Naive thymus-derived CD4-positive, alpha-beta T cell (primary cell): ENCODE measurements at regions not wholly inside any gene's neighbourhood (a gene's known extent, or its start where the extent isn't known, plus 50 kb on each side); places are given as distances from the start of the nearest gene placed in this dataset.

Experiments
- ATAC-seq: fragments of 150-1000 bp; cut with Tn5 transposase; 2 replicates; pipeline ENCODE4 v1.10.0; 2021; ENCODE audit warnings: mild to moderate bottlenecking, moderate library complexity
- CTCF ChIA-PET: fragments of 350-600 bp; sonication (Branson Sonifier 250); formaldehyde crosslinking; loops from one replicate; lab custom pipeline; 2021; ENCODE audit warnings: antibody characterized with exemption; lab: Charles Lee
- POLR2A ChIA-PET: fragments of 350-600 bp; sonication (Branson Sonifier 250); formaldehyde crosslinking; loops from one replicate; lab custom pipeline; 2021; ENCODE audit warnings: antibody characterized with exemption, inconsistent platforms; lab: Charles Lee
- DNase-seq, 9 donors: peaks; one replicate each; pipeline versions ENCODE4 v3.0.0 to v3.0.0-alpha.2; 2020 to 2022; ENCODE audit warnings: mixed read lengths in 1 of 9
- H3K27ac ChIP-seq: one replicate; pipeline ENCODE4 v1.7.0; 2013; ENCODE audit warnings: mild to moderate bottlenecking, low read depth, low read length, moderate library complexity
- H3K27me3 ChIP-seq, 2 donors: one replicate each; pipeline ENCODE4 v1.7.0; 2013; ENCODE audit warnings: low read length in 2 of 2, mild to moderate bottlenecking in 2 of 2, moderate library complexity in 2 of 2; ENCODE audit not compliant: control insufficient read depth in 2 of 2, insufficient read depth in 2 of 2
- H3K36me3 ChIP-seq, 3 experiments: 1 replicate in 2 of 3; 2 replicates in 1 of 3; pipeline ENCODE4 v1.7.0; 2013; ENCODE audit warnings: low read length in 3 of 3, mild to moderate bottlenecking in 3 of 3, moderate library complexity in 1 of 3; ENCODE audit not compliant: insufficient read depth in 3 of 3, control insufficient read depth in 2 of 3
- H3K4me1 ChIP-seq, 2 donors: one replicate each; pipeline ENCODE4 v1.7.0; 2013; ENCODE audit warnings: low read length in 2 of 2, mild to moderate bottlenecking in 2 of 2, moderate library complexity in 1 of 2; ENCODE audit not compliant: control insufficient read depth in 2 of 2, insufficient read depth in 2 of 2
- H3K4me3 ChIP-seq: 2 replicates; pipeline ENCODE4 v1.7.0; 2013; ENCODE audit warnings: mild to moderate bottlenecking, low read length
- H3K9me3 ChIP-seq, 3 experiments: 1 replicate in 2 of 3; 2 replicates in 1 of 3; pipeline ENCODE4 v1.7.0; 2013; ENCODE audit warnings: low read length in 3 of 3; ENCODE audit not compliant: control insufficient read depth in 2 of 3
- H3K27ac Mint-ChIP-seq, 9 donors: one replicate each; pipeline ENCODE4 v1.8.0; 2020 to 2022; ENCODE audit warnings: mixed read lengths in 9 of 9, mild to moderate bottlenecking in 8 of 9, moderate library complexity in 5 of 9, inconsistent platforms in 2 of 9
- H3K27me3 Mint-ChIP-seq, 5 donors: one replicate each; pipeline ENCODE4 v1.8.0; 2021 to 2022; ENCODE audit warnings: mixed read lengths in 5 of 5, mild to moderate bottlenecking in 1 of 5
- H3K36me3 Mint-ChIP-seq, 5 donors: one replicate each; pipeline ENCODE4 v1.8.0; 2020 to 2022; ENCODE audit warnings: mixed read lengths in 5 of 5, mild to moderate bottlenecking in 3 of 5, inconsistent platforms in 1 of 5
- H3K4me1 Mint-ChIP-seq, 7 donors: one replicate each; pipeline ENCODE4 v1.8.0; 2020 to 2022; ENCODE audit warnings: mixed read lengths in 7 of 7, mild to moderate bottlenecking in 3 of 7, inconsistent platforms in 1 of 7
- H3K4me3 Mint-ChIP-seq, 10 donors: one replicate each; pipeline ENCODE4 v1.8.0; 2020 to 2022; ENCODE audit warnings: mild to moderate bottlenecking in 10 of 10, mixed read lengths in 10 of 10, moderate library complexity in 6 of 10, inconsistent platforms in 2 of 10
- H3K9me3 Mint-ChIP-seq, 11 donors: one replicate each; pipeline ENCODE4 v1.8.0; 2020 to 2022; ENCODE audit warnings: mixed read lengths in 11 of 11, mild to moderate bottlenecking in 4 of 11, inconsistent platforms in 1 of 11, moderate library complexity in 1 of 11
- intact Hi-C, 2 donors: fragments of 100-400 bp; cut with micrococcal nuclease; formaldehyde crosslinking; loops; one replicate each; pipeline ENCODE4 v1.15.1; 2023

GRCh38 chr17:54771409-54771915, 129.2 kb upstream of the TOM1L1 start:
- Mint-ChIP-seq H3K27me3 (peaks cover 0 to 9% (median 0%) of the 10 kb centered on the region in 5 donors), H3K27ac (no peak overlapping the region), H3K9me3 (peaks cover 0 to 9% (median 0%) of the 10 kb centered on the region in 11 donors), H3K4me3 (no peak overlapping the region), H3K36me3 (no peaks in the 10 kb centered on the region), H3K4me1 (no peaks in the 10 kb centered on the region)
- Histone ChIP-seq H3K4me3 (no peak overlapping the region), H3K36me3 (no peaks in the 10 kb centered on the region), H3K27ac (no peak overlapping the region), H3K27me3 (no peaks in the 10 kb centered on the region), H3K4me1 (no peaks in the 10 kb centered on the region), H3K9me3 (no peaks in the 10 kb centered on the region)
- no peak for DNase-seq
- intact Hi-C loops = no loop called here
- CTCF ChIA-PET = no interaction called here
- POLR2A ChIA-PET = no interaction called here
- ATAC-seq = no peak

GRCh38 chr17:54780238-54780637, 120.4 kb upstream of the TOM1L1 start:
- Mint-ChIP-seq H3K4me1 (no peaks in the 10 kb centered on the region), H3K36me3 (no peaks in the 10 kb centered on the region), H3K27ac (no peak overlapping the region), H3K9me3 (peaks cover 0 to 6% (median 2%) of the 10 kb centered on the region in 11 donors), H3K4me3 (no peak overlapping the region), H3K27me3 (peaks cover 0 to 5% (median 0%) of the 10 kb centered on the region in 5 donors)
- ATAC-seq = no peak
- Histone ChIP-seq H3K4me3 (no peak overlapping the region), H3K27me3 (no peaks in the 10 kb centered on the region), H3K27ac (no peak overlapping the region), H3K9me3 (no peaks in the 10 kb centered on the region), H3K36me3 (no peaks in the 10 kb centered on the region), H3K4me1 (no peaks in the 10 kb centered on the region)
- DNase-seq = no peak
- ChIA-PET CTCF (no interaction called here), POLR2A (no interaction called here)
- intact Hi-C loops = no loop called here

DNA sequence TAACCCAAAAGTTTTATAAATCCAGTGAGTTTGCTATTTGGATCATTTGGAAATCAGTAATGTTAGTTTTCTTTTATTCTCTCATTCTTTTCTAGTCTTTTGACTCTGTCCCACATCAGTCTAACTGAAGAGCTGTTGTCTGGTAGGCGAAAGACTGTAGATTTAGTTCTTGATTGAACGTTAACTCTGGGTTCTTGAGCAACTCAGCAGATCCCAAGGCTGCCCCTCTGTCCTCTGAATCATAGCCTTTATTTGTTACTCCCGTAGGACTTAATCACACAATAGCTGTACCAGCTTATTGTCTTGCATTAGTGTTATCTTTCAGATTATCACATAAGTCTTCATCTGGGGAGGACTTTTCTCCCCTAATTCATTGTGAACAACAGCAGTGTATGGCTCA, 119.3 kb upstream of the TOM1L1 start:
- Histone ChIP-seq H3K4me1 (no peaks in the 10 kb centered on the region), H3K27me3 (no peaks in the 10 kb centered on the region), H3K36me3 (no peaks in the 10 kb centered on the region), H3K27ac (no peak overlapping the region), H3K4me3 (no peak overlapping the region), H3K9me3 (no peaks in the 10 kb centered on the region)
- Mint-ChIP-seq H3K4me1 (no peaks in the 10 kb centered on the region), H3K4me3 (no peak overlapping the region), H3K36me3 (no peaks in the 10 kb centered on the region), H3K9me3 (peaks cover 0 to 6% (median 2%) of the 10 kb centered on the region in 11 donors), H3K27me3 (peaks cover 0 to 5% (median 0%) of the 10 kb centered on the region in 5 donors), H3K27ac (no peak overlapping the region)
- CTCF ChIA-PET = no interaction called here
- intact Hi-C loops = no loop called here
- no peak for DNase-seq
- no peak for ATAC-seq
- POLR2A ChIA-PET = no interaction called here

DNA sequence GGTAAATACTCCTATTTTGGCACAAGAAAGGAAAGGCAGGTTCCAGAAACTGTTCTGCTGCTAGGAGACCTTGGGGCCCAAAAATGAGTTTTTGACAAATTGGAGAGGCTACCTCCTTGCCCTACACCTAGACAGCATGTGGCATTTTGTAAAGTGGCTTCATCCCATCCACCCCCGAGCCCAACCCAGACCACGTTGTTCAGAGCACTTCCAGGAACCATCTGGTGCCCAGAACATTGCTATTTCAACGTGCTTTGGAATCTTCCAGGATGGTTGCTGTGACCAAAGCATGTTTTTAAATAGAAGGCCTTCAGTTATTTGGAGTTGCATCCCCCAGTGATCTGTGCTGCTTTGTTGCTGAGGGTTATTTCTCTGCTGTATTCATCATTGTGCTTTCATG, 116.3 kb upstream of the TOM1L1 start:
- CTCF ChIA-PET = no interaction called here
- no peaks in the 10 kb centered on the region for H3K27me3 ChIP-seq
- H3K4me1 ChIP-seq = no peaks in the 10 kb centered on the region
- H3K36me3 ChIP-seq = no peaks in the 10 kb centered on the region
- H3K27ac Mint-ChIP-seq = no peak overlapping the region
- POLR2A ChIA-PET = no interaction called here
- peaks cover 0 to 2% (median 0%) of the 10 kb centered on the region in 5 donors for H3K27me3 Mint-ChIP-seq
- no peaks in the 10 kb centered on the region for H3K36me3 Mint-ChIP-seq
- intact Hi-C loops = no loop called here
- H3K4me3 Mint-ChIP-seq = no peak overlapping the region
- H3K4me1 Mint-ChIP-seq = no peaks in the 10 kb centered on the region
- H3K4me3 ChIP-seq = no peak overlapping the region
- H3K27ac ChIP-seq = no peak overlapping the region
- H3K9me3 ChIP-seq = no peaks in the 10 kb centered on the region
- ATAC-seq (no peak), DNase-seq (no peak)
- peaks cover 0 to 5% (median 0%) of the 10 kb centered on the region in 11 donors for H3K9me3 Mint-ChIP-seq

GRCh38 chr17:54785643-54786268, 114.9 kb upstream of the TOM1L1 start:
- Mint-ChIP-seq H3K9me3 (peaks cover 0 to 5% (median 0%) of the 10 kb centered on the region in 11 donors), H3K27ac (no peak overlapping the region), H3K4me3 (no peak overlapping the region), H3K36me3 (no peaks in the 10 kb centered on the region), H3K4me1 (no peaks in the 10 kb centered on the region), H3K27me3 (no peaks in the 10 kb centered on the region)
- Histone ChIP-seq H3K4me3 (no peak overlapping the region), H3K9me3 (no peaks in the 10 kb centered on the region), H3K27me3 (no peaks in the 10 kb centered on the region), H3K27ac (no peak overlapping the region), H3K36me3 (no peaks in the 10 kb centered on the region), H3K4me1 (no peaks in the 10 kb centered on the region)
- ChIA-PET CTCF (interaction anchor here (0.6 kb wide), 1 partner anchor 789 kb away, joined by 3 read pairs; no protein-coding TSS in a partner anchor), POLR2A (no interaction called here)
- intact Hi-C loops = no loop called here
- no peak for DNase-seq
- ATAC-seq = no peak

DNA sequence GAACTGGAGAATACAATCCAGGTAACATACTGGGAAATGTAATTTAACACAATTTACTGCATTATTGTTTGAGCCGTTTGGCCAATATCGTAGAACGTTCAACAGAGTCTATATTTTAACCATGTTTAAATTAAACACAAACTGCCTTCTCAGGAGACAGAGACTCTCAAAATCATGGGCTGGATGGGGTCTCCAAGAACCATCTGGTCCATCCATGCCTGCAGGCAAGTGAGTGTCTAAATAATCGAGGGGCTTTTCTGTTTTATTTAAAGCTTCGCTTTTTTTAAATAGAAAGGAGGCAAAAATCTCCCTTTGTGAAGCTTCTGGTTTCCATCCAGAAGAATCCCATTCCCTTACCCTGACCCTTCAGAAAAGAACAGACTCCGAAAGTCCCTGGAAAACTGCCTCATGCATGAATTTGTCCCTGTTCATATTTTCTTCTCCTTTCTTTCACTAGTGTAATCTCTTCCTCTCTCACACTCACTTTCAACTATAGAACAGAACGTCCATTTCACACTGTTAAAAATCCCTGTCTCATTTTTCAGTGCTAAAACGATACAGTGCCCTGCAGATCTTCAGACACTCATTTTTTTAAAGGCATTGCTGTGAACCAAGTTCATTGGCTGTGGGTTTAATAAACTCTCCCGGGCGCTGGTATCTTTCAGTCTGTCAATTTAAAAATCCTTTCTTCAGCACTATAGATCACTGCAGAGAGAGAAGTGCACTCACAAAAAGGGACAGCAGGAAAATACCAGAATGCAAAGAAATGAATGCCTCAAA, 111.4 kb upstream of the TOM1L1 start:
- Mint-ChIP-seq H3K4me1 (no peaks in the 10 kb centered on the region), H3K27me3 (no peaks in the 10 kb centered on the region), H3K4me3 (no peak overlapping the region), H3K9me3 (peaks cover 0 to 6% (median 0%) of the 10 kb centered on the region in 11 donors), H3K36me3 (no peaks in the 10 kb centered on the region), H3K27ac (no peak overlapping the region)
- Histone ChIP-seq H3K9me3 (no peaks in the 10 kb centered on the region), H3K4me1 (no peaks in the 10 kb centered on the region), H3K27me3 (no peaks in the 10 kb centered on the region), H3K4me3 (no peak overlapping the region), H3K27ac (no peak overlapping the region), H3K36me3 (no peaks in the 10 kb centered on the region)
- ChIA-PET POLR2A (no interaction called here), CTCF (no interaction called here)
- ATAC-seq = no peak
- DNase-seq = no peak
- intact Hi-C loops = no loop called here
